Body of pancreas (tissue), 4 donors: ENCODE measurements at regions not wholly inside any gene's neighbourhood (a gene's known extent, or its start where the extent isn't known, plus 50 kb on each side); places are given as distances from the start of the nearest gene placed in this dataset.

ENCODE experiments used
- ATAC-seq: fragments of 150-250 bp; one replicate; pipeline ENCODE4 v1.9.1; 2016
- DNase-seq, 4 donors: peaks; one replicate each; pipeline ENCODE4 v3.0.0-alpha.2; 2019
- H3K27ac ChIP-seq, 4 donors: fragments of 200-600 bp; sonication (generic); 1 replicate in 3 of 4; 2 replicates in 1 of 4; pipeline versions ENCODE4 v1.5.1 to v1.6.1; 2016 to 2019; ENCODE audit warnings: mild to moderate bottlenecking in 1 of 4, mixed read lengths in 1 of 4, moderate library complexity in 1 of 4
- H3K27me3 ChIP-seq, 2 donors: fragments of 200-600 bp; sonication (generic); one replicate each; pipeline ENCODE4 v1.6.0; 2016; ENCODE audit warnings: mild to moderate bottlenecking in 1 of 2
- H3K36me3 ChIP-seq, 2 donors: fragments of 200-600 bp; sonication (generic); replicated peaks in 1 of 2; 2 replicates each; pipeline ENCODE4 v1.5.1; 2016; ENCODE audit warnings: low read depth in 2 of 2; ENCODE audit not compliant: insufficient read depth in 1 of 2
- H3K4me1 ChIP-seq: fragments of 200-600 bp; sonication (generic); one replicate; pipeline ENCODE4 v1.6.0; 2016
- H3K4me3 ChIP-seq, 2 donors: fragments of 200-600 bp; sonication (generic); 1 replicate in 1 of 2; 2 replicates in 1 of 2; pipeline ENCODE4 v1.5.1; 2016 to 2019
- H3K9me3 ChIP-seq, 3 donors: fragments of 200-600 bp; sonication (generic); 1 replicate in 2 of 3; 2 replicates in 1 of 3; pipeline ENCODE4 v1.5.1; 2016
- POLR2A ChIP-seq, 3 donors: fragments of 450-650 bp; IDR thresholded peaks; one replicate each; pipeline ENCODE4 v1.6.1; 2016; ENCODE audit warnings: antibody characterized with exemption in 3 of 3, mild to moderate bottlenecking in 2 of 3
- WGBS, 2 donors: methylation state at CpG; one replicate each; pipeline ENCODE4 v1.1.5; 2017; 5-methylcytosine and 5-hydroxymethylcytosine counted together
- intact Hi-C: fragments of 100-400 bp; cut with DNase I; formaldehyde crosslinking; loops from one replicate; pipeline ENCODE4 v1.15.1; 2023
- TF ChIP-seq, protein P1 (sequence below), 7 experiments: fragments of 450-650 bp in 4 of 7; fragments of 200-600 bp in 3 of 7; sonication (generic) in 3 of 7; IDR thresholded peaks; one replicate each; pipeline ENCODE4 v1.5.1; 2016 to 2019; ENCODE audit warnings: antibody characterized with exemption in 7 of 7

DNA sequence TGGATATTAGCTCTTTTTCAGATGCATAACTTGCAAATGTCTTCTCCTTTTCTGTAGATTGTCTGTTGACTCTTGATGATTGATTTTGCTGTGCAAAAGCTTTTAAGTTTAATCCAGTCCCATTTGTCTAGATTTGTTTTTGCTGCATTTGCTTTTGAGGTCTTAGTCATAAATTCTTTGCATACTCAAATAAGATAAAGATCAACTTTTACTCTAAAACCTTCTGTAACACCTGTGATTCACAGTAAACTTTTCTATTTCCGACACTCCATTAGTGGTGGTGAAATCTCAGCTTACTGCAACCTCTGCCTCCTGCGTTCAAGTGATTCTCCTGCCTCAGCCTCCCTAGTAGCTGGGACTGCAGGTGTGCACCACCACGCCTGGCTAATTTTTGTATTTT is 239.0 kb upstream of the ST8SIA4 start:
- 63 to 81% methylated on average over 3 of the region's 3 CpGs for WGBS, 2 donors
- intact Hi-C loops, result no loop called here
- Histone ChIP-seq H3K4me1 (no peaks in the 10 kb centered on the region), H3K27ac (no peak overlapping the region), H3K4me3 (no peak overlapping the region), H3K36me3 (no peaks in the 10 kb centered on the region), H3K27me3 (no peaks in the 10 kb centered on the region), H3K9me3 (no peaks in the 10 kb centered on the region)
- ATAC-seq (no peak), DNase-seq (no peak)
- TF ChIP-seq, protein P1, sequence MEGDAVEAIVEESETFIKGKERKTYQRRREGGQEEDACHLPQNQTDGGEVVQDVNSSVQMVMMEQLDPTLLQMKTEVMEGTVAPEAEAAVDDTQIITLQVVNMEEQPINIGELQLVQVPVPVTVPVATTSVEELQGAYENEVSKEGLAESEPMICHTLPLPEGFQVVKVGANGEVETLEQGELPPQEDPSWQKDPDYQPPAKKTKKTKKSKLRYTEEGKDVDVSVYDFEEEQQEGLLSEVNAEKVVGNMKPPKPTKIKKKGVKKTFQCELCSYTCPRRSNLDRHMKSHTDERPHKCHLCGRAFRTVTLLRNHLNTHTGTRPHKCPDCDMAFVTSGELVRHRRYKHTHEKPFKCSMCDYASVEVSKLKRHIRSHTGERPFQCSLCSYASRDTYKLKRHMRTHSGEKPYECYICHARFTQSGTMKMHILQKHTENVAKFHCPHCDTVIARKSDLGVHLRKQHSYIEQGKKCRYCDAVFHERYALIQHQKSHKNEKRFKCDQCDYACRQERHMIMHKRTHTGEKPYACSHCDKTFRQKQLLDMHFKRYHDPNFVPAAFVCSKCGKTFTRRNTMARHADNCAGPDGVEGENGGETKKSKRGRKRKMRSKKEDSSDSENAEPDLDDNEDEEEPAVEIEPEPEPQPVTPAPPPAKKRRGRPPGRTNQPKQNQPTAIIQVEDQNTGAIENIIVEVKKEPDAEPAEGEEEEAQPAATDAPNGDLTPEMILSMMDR (IDR thresholded peaks at IDR 0.05), result no peak
- TF ChIP-seq POLR2A (IDR thresholded peaks at IDR 0.05), result no peak

DNA sequence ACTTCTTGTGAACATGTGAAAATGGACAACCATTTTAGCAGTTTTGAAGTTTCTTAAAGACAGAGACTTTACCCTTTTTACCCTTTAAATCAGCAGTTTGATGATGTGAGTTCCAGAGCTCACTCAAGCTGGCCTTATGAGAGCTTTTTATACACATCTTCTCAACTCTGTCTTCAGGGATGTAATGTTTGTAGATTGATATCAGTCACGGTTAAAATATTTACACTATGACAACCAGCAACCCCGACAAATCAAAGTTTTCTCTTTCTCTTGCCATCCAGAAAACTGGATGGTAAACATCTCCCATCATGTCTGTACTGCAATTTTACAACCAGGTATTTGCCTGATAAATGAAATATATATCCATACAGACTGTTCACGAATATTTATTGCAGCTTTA is 233.4 kb upstream of the ST8SIA4 start:
- no peak for TF ChIP-seq POLR2A (IDR thresholded peaks at IDR 0.05)
- TF ChIP-seq, protein P1 (IDR thresholded peaks at IDR 0.05), result no peak
- WGBS, 2 donors, result 37 to 39% methylated on average over 3 of the region's 3 CpGs
- Histone ChIP-seq H3K9me3 (no peaks in the 10 kb centered on the region), H3K27me3 (no peaks in the 10 kb centered on the region), H3K4me3 (no peak overlapping the region), H3K36me3 (no peaks in the 10 kb centered on the region), H3K4me1 (no peaks in the 10 kb centered on the region), H3K27ac (no peak overlapping the region)
- no peak for DNase-seq
- intact Hi-C loops, result no loop called here
- ATAC-seq, result no peak

DNA sequence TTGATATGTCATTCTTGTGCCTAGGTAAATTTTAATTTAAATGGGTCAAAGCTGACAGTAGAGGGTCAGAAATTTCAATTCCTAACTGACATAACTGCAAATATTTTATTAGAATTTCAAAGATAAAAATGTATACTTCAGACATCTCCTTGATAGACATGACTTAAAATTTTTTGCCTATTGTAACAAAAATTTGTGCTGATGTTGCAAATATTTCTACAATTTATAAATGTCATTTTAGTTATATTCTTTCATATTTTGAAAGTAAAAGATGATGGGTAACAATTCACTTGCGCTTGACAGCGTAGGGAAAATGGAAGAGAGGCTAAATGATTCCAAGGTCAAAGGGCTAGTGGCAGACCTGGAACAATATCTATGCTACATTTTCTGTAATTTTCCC is 220.3 kb upstream of the ST8SIA4 start:
- no peak for ATAC-seq

DNA sequence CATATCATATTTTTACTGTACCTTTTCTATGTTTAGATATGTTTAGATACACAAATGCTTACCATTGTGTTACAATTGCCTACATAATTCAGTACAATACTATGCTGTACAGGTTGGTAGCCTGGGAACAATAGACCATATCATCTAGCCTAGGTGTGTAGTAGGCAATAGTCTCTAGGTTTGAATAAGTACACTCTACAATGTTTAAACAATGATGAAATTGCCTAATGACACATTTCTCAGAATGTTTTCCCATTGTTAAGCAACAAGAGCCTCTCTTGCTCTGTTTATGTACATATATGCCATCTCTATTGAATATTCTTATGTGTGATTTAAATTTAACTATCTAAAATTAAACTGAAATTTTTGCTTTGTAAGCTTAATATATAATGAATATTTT is 209.6 kb upstream of the ST8SIA4 start:
- intact Hi-C loops, result no loop called here
- H3K27me3 ChIP-seq, result no peaks in the 10 kb centered on the region
- TF ChIP-seq, protein P1 (IDR thresholded peaks at IDR 0.05), result no peak
- TF ChIP-seq POLR2A (IDR thresholded peaks at IDR 0.05), result no peak
- H3K9me3 ChIP-seq, result no peaks in the 10 kb centered on the region
- H3K36me3 ChIP-seq, result no peaks in the 10 kb centered on the region
- H3K27ac ChIP-seq, result no peak overlapping the region
- DNase-seq (no peak), ATAC-seq (no peak)
- no peak overlapping the region for H3K4me3 ChIP-seq
- H3K4me1 ChIP-seq, result no peaks in the 10 kb centered on the region

More for the DNA sequence above, 220.3 kb upstream of the ST8SIA4 start:
- TF ChIP-seq, protein P1 (IDR thresholded peaks at IDR 0.05), result no peak
- TF ChIP-seq POLR2A (IDR thresholded peaks at IDR 0.05), result no peak
- DNase-seq, result no peak
- WGBS, 2 donors, result 71 to 77% methylated on average over 2 of the region's 2 CpGs
- intact Hi-C loops, result no loop called here
- Histone ChIP-seq H3K9me3 (no peaks in the 10 kb centered on the region), H3K36me3 (no peaks in the 10 kb centered on the region), H3K4me1 (no peaks in the 10 kb centered on the region), H3K27me3 (no peaks in the 10 kb centered on the region), H3K27ac (no peak overlapping the region), H3K4me3 (no peak overlapping the region)

DNA sequence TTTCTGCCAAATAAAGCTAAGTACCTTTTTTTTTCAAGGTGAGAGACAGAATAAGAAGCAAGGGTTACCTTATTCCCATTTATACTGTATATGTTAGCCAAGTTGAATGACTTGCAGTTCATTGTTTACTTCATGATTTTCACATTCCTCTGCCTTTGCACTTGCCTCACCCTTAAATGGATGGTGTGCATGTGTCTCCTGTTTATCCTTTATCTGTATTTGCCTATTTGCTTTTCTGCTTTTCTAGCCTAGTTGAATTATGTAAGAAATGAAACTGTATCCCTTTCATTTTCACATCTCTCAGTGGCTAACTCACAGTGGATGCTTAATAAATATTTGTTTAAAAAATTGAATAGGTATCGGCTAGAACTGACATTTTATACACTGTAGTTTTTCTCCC is 200.8 kb upstream of the ST8SIA4 start:
- no peaks in the 10 kb centered on the region for H3K27me3 ChIP-seq
- H3K9me3 ChIP-seq, result no peaks in the 10 kb centered on the region
- no peak overlapping the region for H3K4me3 ChIP-seq
- no peak for TF ChIP-seq POLR2A (IDR thresholded peaks at IDR 0.05)
- TF ChIP-seq, protein P1 (IDR thresholded peaks at IDR 0.05), result no peak
- no peaks in the 10 kb centered on the region for H3K36me3 ChIP-seq
- 44 to 46% methylated on average over 1 of the region's 1 CpG for WGBS, 2 donors
- intact Hi-C loops, result no loop called here
- no peak for DNase-seq
- no peak for ATAC-seq
- H3K27ac ChIP-seq, result no peak overlapping the region
- H3K4me1 ChIP-seq, result no peaks in the 10 kb centered on the region
